SK-N-SH (cell line): ENCODE measurements at regions not wholly inside any gene's neighbourhood (a gene's known extent, or its start where the extent isn't known, plus 50 kb on each side); places are given as distances from the start of the nearest gene placed in this dataset.

Source experiments
- CTCF ChIA-PET: fragments of 300-600, 350-600 bp; formaldehyde crosslinking; extraction: SDS; loops from one replicate; lab custom pipeline; 2021; lab: Yijun Ruan, JAX
- POLR2A ChIA-PET: fragments of 350-600 bp; sonication (Branson Sonifier 250); formaldehyde crosslinking; extraction: SDS; loops from one replicate; lab custom pipeline; 2020; ENCODE audit warnings: antibody characterized with exemption, inconsistent platforms; lab: Yijun Ruan, JAX
- DNase-seq: peaks from one replicate; pipeline ENCODE4 v3.0.0; 2012
- H2AFZ ChIP-seq: fragments of 200-600 bp; sonication (generic); 2 replicates; pipeline ENCODE4 v1.8.1; 2016; ENCODE audit warnings: antibody characterized with exemption, mild to moderate bottlenecking, low read depth
- H3F3A ChIP-seq: fragments of 200-600 bp; sonication (generic); replicated peaks from 2 replicates; pipeline ENCODE3; 2016; ENCODE audit warnings: antibody characterized with exemption, mild to moderate bottlenecking; ENCODE audit not compliant: insufficient read depth
- H3K27ac ChIP-seq, 2 experiments: fragments of 200-500 bp in 1 of 2; fragments of 200-600 bp in 1 of 2; sonication (Bioruptor generic) in 1 of 2; sonication (generic), shearing (Covaris generic) in 1 of 2; 2 replicates each; pipeline versions ENCODE4 v1.5.1 to v1.6.1; 2014 to 2016; ENCODE audit warnings: low read depth in 2 of 2, inconsistent platforms in 1 of 2, low read length in 1 of 2, mild to moderate bottlenecking in 1 of 2, mixed read lengths in 1 of 2
- H3K27me3 ChIP-seq: fragments of 200-600 bp; sonication (generic), shearing (Covaris generic); 2 replicates; pipeline ENCODE4 v1.6.1; 2016; ENCODE audit warnings: mixed run types; ENCODE audit not compliant: insufficient read depth
- H3K36me3 ChIP-seq, 2 experiments: fragments of 200-500 bp in 1 of 2; fragments of 200-600 bp in 1 of 2; sonication (Bioruptor generic) in 1 of 2; sonication (generic) in 1 of 2; replicated peaks in 1 of 2; 2 replicates each; pipeline versions ENCODE3 to v1.5.1; 2014 to 2016; ENCODE audit warnings: low read length in 1 of 2, mild to moderate bottlenecking in 1 of 2; ENCODE audit not compliant: insufficient read depth in 2 of 2, control insufficient read depth in 1 of 2
- H3K4me1 ChIP-seq, 2 experiments: fragments of 200-500 bp in 1 of 2; fragments of 200-600 bp in 1 of 2; sonication (Bioruptor generic) in 1 of 2; sonication (generic), shearing (Covaris generic) in 1 of 2; 2 replicates each; pipeline versions ENCODE4 v1.5.1 to v1.6.1; 2014 to 2016; ENCODE audit warnings: low read depth in 1 of 2, low read length in 1 of 2, mixed run types in 1 of 2; ENCODE audit not compliant: insufficient read depth in 2 of 2, control insufficient read depth in 1 of 2
- H3K4me2 ChIP-seq: fragments of 200-600 bp; sonication (generic), shearing (Covaris generic); 2 replicates; pipeline ENCODE4 v1.6.1; 2017; ENCODE audit warnings: mixed run types
- H3K4me3 ChIP-seq, 2 experiments: fragments of 200-500 bp in 1 of 2; fragments of 200-600 bp in 1 of 2; sonication (Bioruptor generic) in 1 of 2; sonication (generic), shearing (Covaris generic) in 1 of 2; 2 replicates each; pipeline versions ENCODE4 v1.5.1 to v1.8.1; 2014 to 2016; ENCODE audit warnings: low read depth in 2 of 2, inconsistent platforms in 1 of 2, low read length in 1 of 2, mild to moderate bottlenecking in 1 of 2, mixed read lengths in 1 of 2, moderate library complexity in 1 of 2
- H3K79me2 ChIP-seq: fragments of 200-600 bp; sonication (generic); 2 replicates; pipeline ENCODE4 v1.8.1; 2017; ENCODE audit warnings: mild to moderate bottlenecking; ENCODE audit not compliant: insufficient read depth
- H3K9ac ChIP-seq: fragments of 200-600 bp; sonication (generic); 2 replicates; pipeline ENCODE4 v1.6.1; 2017; ENCODE audit warnings: mixed run types
- H3K9me2 ChIP-seq: fragments of 200-600 bp; sonication (generic); 2 replicates; pipeline ENCODE4 v1.6.1; 2017; ENCODE audit warnings: mixed run types
- H3K9me3 ChIP-seq: fragments of 200-600 bp; sonication (generic); 2 replicates; pipeline ENCODE4 v1.6.1; 2017; ENCODE audit warnings: mixed run types, mild to moderate bottlenecking, moderate library complexity
- H4K20me1 ChIP-seq: fragments of 200-600 bp; sonication (generic); 2 replicates; pipeline ENCODE4 v1.6.1; 2017; ENCODE audit warnings: mild to moderate bottlenecking, mixed run types; ENCODE audit not compliant: insufficient read depth
- CHD2 ChIP-seq: fragments of 150-350 bp; IDR thresholded peaks from 2 replicates; pipeline ENCODE4 v1.6.1; 2018; ENCODE audit warnings: low read length; ENCODE audit not compliant: partially characterized antibody
- FOSL2 ChIP-seq: IDR thresholded peaks from 2 replicates; pipeline ENCODE4 v1.4.0; 2012; ENCODE audit warnings: low read depth, mild to moderate bottlenecking, moderate library complexity, borderline replicate concordance
- FOXJ3 ChIP-seq: sonication (generic); formaldehyde crosslinking; IDR thresholded peaks from 2 replicates; pipeline ENCODE4 v1.5.1; 2020; ENCODE audit warnings: mild to moderate bottlenecking, missing genetic modification reagents
- FOXM1 ChIP-seq: IDR thresholded peaks from 2 replicates; pipeline ENCODE4 v1.4.0; 2012; ENCODE audit warnings: low read depth, mild to moderate bottlenecking
- GABPA ChIP-seq: IDR thresholded peaks from 2 replicates; pipeline ENCODE4 v1.4.0; 2012; ENCODE audit warnings: low read depth, mild to moderate bottlenecking
- GATA2 ChIP-seq: sonication (generic); formaldehyde crosslinking; IDR thresholded peaks from 2 replicates; pipeline ENCODE4 v1.5.0; 2020; ENCODE audit warnings: mild to moderate bottlenecking, missing genetic modification reagents
- JUND ChIP-seq: IDR thresholded peaks from 2 replicates; pipeline ENCODE4 v1.4.0; 2012
- MEF2A ChIP-seq: IDR thresholded peaks from 2 replicates; pipeline ENCODE4 v1.4.0; 2012; ENCODE audit warnings: low read depth, borderline replicate concordance
- NFIC ChIP-seq: IDR thresholded peaks from 2 replicates; pipeline ENCODE4 v1.4.0; 2012; ENCODE audit warnings: borderline replicate concordance
- PBX3 ChIP-seq: IDR thresholded peaks from 2 replicates; pipeline ENCODE4; 2012
- RAD21 ChIP-seq: IDR thresholded peaks from 2 replicates; pipeline ENCODE4 v1.6.1; 2012; ENCODE audit warnings: mild to moderate bottlenecking, low read length
- RCOR1 ChIP-seq: fragments of 150-350 bp; IDR thresholded peaks from 2 replicates; pipeline ENCODE4 v1.6.1; 2017; ENCODE audit warnings: antibody characterized with exemption, low read length
- SIN3A ChIP-seq: IDR thresholded peaks from 2 replicates; pipeline ENCODE4 v1.6.1; 2012; ENCODE audit warnings: low read depth, mild to moderate bottlenecking, low read length, moderate library complexity, borderline replicate concordance
- TAF1 ChIP-seq: IDR thresholded peaks from 2 replicates; pipeline ENCODE4 v1.6.1; 2012; ENCODE audit warnings: low read depth, mild to moderate bottlenecking, low read length, moderate library complexity, borderline replicate concordance
- USF1 ChIP-seq: IDR thresholded peaks from 2 replicates; pipeline ENCODE4 v1.4.0; 2012; ENCODE audit warnings: low read depth, borderline replicate concordance
- WGBS: methylation state at CpG from one replicate; pipeline ENCODE4 v1.1.6; 2017; ENCODE audit warnings: low lambda C conversion rate; 5-methylcytosine and 5-hydroxymethylcytosine counted together
- TF ChIP-seq, protein P1 (sequence below): IDR thresholded peaks from 2 replicates; pipeline ENCODE4 v1.6.1; 2012; ENCODE audit warnings: mild to moderate bottlenecking, low read depth, low read length, moderate library complexity
- TF ChIP-seq, protein P2 (sequence below): IDR thresholded peaks from 2 replicates; pipeline ENCODE4 v1.4.0; 2012; ENCODE audit warnings: low read depth

DNA sequence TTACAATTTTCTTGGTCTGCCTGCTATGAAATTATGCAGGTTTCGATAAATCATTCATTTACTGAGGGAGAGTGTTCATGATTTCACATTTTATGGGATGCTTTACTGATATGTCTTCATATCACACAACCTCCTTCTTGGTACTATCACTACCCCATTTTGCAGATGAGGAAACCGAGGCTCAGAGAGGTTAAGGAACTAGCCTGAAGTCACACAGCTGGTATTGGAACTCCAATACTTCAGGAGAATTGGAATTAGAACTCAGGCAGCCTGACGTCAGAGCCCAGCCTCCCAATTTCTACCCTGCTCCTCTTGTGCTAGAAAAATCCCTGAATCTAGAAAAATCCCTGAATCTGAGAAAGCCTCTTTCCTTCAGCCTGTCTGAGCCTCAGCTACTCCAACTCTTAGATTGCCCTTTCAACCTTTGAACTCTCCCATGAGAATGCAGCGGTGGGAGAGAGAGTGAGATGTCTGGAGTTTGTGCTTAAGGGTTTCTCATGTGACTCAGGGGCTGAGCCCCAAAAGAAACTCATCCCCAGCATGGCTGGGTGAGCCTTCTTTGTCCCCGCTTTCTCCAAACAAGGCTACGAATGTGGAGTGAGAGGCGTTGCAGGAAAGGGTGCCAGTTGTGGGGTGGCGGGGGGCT is 50.8 kb upstream of the IFNLR1 start:
- TF ChIP-seq RAD21 (no peak), GATA2 (CRISPR knock-in tag) (no peak)
- H3K79me2 ChIP-seq, result no peaks in the 10 kb centered on the region
- no peak overlapping the region for H2AFZ ChIP-seq
- ChIA-PET POLR2A (no interaction called here), CTCF (interaction anchor here (0.8 kb wide), 1 partner anchor 39 kb away, joined by 4 read pairs; no protein-coding TSS in a partner anchor)
- DNase-seq, result no peak
- no peaks in the 10 kb centered on the region for H3K9me3 ChIP-seq
- H3K4me1 ChIP-seq, result no peaks in the 10 kb centered on the region
- H3F3A ChIP-seq, result no peaks in the 10 kb centered on the region
- H3K9ac ChIP-seq, result no peak overlapping the region
- H3K36me3 ChIP-seq, result no peaks in the 10 kb centered on the region
- WGBS, result 71% methylated on average over 8 of the region's 8 CpGs
- H4K20me1 ChIP-seq, result no peaks in the 10 kb centered on the region
- no peaks in the 10 kb centered on the region for H3K9me2 ChIP-seq
- H3K4me3 ChIP-seq, result no peak overlapping the region
- no peak overlapping the region for H3K27ac ChIP-seq
- no peaks in the 10 kb centered on the region; the same call in 1 of the 2 replicates for H3K27me3 ChIP-seq
- H3K4me2 ChIP-seq, result no peak overlapping the region

GRCh38 chr1:24236789-24237371 is 49.8 kb upstream of the IFNLR1 start:
- no peaks in the 10 kb centered on the region for H3K36me3 ChIP-seq
- H3K4me1 ChIP-seq, result no peaks in the 10 kb centered on the region
- no peaks in the 10 kb centered on the region for H4K20me1 ChIP-seq
- H3K9me3 ChIP-seq, result no peaks in the 10 kb centered on the region
- no peak for DNase-seq
- TF ChIP-seq MEF2A (no peak), CHD2 (no peak), PBX3 (no peak), RCOR1 (no peak), FOXM1 (no peak), TAF1 (no peak), NFIC (no peak), GATA2 (CRISPR knock-in tag) (no peak), FOSL2 (no peak), JUND (no peak), USF1 (no peak), SIN3A (no peak), GABPA (no peak), FOXJ3 (no peak)
- TF ChIP-seq, protein P1, sequence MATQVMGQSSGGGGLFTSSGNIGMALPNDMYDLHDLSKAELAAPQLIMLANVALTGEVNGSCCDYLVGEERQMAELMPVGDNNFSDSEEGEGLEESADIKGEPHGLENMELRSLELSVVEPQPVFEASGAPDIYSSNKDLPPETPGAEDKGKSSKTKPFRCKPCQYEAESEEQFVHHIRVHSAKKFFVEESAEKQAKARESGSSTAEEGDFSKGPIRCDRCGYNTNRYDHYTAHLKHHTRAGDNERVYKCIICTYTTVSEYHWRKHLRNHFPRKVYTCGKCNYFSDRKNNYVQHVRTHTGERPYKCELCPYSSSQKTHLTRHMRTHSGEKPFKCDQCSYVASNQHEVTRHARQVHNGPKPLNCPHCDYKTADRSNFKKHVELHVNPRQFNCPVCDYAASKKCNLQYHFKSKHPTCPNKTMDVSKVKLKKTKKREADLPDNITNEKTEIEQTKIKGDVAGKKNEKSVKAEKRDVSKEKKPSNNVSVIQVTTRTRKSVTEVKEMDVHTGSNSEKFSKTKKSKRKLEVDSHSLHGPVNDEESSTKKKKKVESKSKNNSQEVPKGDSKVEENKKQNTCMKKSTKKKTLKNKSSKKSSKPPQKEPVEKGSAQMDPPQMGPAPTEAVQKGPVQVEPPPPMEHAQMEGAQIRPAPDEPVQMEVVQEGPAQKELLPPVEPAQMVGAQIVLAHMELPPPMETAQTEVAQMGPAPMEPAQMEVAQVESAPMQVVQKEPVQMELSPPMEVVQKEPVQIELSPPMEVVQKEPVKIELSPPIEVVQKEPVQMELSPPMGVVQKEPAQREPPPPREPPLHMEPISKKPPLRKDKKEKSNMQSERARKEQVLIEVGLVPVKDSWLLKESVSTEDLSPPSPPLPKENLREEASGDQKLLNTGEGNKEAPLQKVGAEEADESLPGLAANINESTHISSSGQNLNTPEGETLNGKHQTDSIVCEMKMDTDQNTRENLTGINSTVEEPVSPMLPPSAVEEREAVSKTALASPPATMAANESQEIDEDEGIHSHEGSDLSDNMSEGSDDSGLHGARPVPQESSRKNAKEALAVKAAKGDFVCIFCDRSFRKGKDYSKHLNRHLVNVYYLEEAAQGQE, result no peak
- TF ChIP-seq, protein P2, sequence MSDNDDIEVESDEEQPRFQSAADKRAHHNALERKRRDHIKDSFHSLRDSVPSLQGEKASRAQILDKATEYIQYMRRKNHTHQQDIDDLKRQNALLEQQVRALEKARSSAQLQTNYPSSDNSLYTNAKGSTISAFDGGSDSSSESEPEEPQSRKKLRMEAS, result no peak
- no peak overlapping the region for H3K4me3 ChIP-seq
- no peaks in the 10 kb centered on the region; the same call in 1 of the 2 replicates for H3K27me3 ChIP-seq
- H3K4me2 ChIP-seq, result no peak overlapping the region
- 66% methylated on average over 6 of the region's 7 CpGs for WGBS
- no peaks in the 10 kb centered on the region for H3K9me2 ChIP-seq
- ChIA-PET CTCF (interaction anchor here (0.9 kb wide), 1 partner anchor 15 kb away, joined by 4 read pairs; no protein-coding TSS in a partner anchor), POLR2A (no interaction called here)
- H3F3A ChIP-seq, result no peaks in the 10 kb centered on the region
- no peaks in the 10 kb centered on the region for H3K79me2 ChIP-seq
- H3K9ac ChIP-seq, result no peak overlapping the region
- no peak overlapping the region for H2AFZ ChIP-seq
- H3K27ac ChIP-seq, result no peak overlapping the region
